ENCODE measurements at regions not wholly inside any gene's neighbourhood (a gene's known extent, or its start where the extent isn't known, plus 50 kb on each side); places are given as distances from the start of the nearest gene placed in this dataset.

DNA sequence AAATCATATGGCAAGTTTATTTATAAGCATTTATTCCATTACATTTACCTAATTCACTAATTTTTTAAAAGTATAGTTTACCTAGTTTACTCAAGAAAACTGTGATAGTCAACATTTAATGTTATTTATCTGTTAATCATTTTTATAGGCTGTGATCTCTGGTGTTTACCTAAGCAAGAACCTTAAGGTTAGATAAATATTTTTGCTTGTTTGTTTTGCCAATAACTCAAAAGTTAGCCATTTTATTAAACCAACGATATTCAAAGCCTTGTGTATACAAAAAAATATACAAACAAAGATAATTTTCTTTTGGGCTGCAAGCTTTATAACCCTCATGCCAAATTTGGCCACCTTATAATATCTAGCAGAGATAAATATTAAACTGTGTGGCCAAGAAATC lies 157.3 kb downstream of the SLCO1B3 start:
- Histone ChIP-seq H3K18ac (ENCODE audit: insufficient read length, low read depth, low read length) (no peak overlapping the region), H3K79me2 (ENCODE audit: insufficient read depth, low read length) (no peaks in the 10 kb centered on the region), H4K91ac (ENCODE audit: insufficient read length, low read depth, low read length) (no peak overlapping the region), H3K23ac (ENCODE audit: insufficient read length, low read depth, low read length) (no peak overlapping the region), H2BK12ac (ENCODE audit: insufficient read length, low read depth, low read length) (no peak overlapping the region), H2BK20ac (ENCODE audit: low read depth, low read length, poor library complexity, severe bottlenecking) (no peak overlapping the region), H3K79me1 (ENCODE audit: insufficient read depth, low read depth, low read length, poor library complexity, severe bottlenecking) (no peaks in the 10 kb centered on the region), H3T11ph (ENCODE audit: low read length) (no peak overlapping the region), H4K5ac (ENCODE audit: insufficient read length, low read depth, low read length) (no peak overlapping the region), H3K14ac (ENCODE audit: insufficient read depth, low read length) (no peak overlapping the region), H2BK120ac (ENCODE audit: low read depth, low read length, poor library complexity, severe bottlenecking) (no peak overlapping the region), H4K8ac (replicated peaks; ENCODE audit: insufficient read length, low read depth, low read length) (no peak overlapping the region), H2AK5ac (ENCODE audit: insufficient read length, low read length) (no peak overlapping the region), H2BK15ac (ENCODE audit: low read depth, low read length) (no peak overlapping the region), H3K4ac (ENCODE audit: low read depth, low read length) (no peak overlapping the region), H2AFZ (ENCODE audit: low read length) (no peak overlapping the region), H3K56ac (ENCODE audit: insufficient read length, low read depth, low read length) (no peak overlapping the region), H3K23me2 (ENCODE audit: insufficient read length, low read depth, low read length, poor library complexity, severe bottlenecking) (no peaks in the 10 kb centered on the region), H4K20me1 (ENCODE audit: control insufficient read depth, insufficient read depth, insufficient read length) (no peaks in the 10 kb centered on the region), H3K9me3 (ENCODE audit: control insufficient read depth, low read depth, low read length) (no peaks in the 10 kb centered on the region), H3K27me3 (ENCODE audit: insufficient read depth, low read length) (no peaks in the 10 kb centered on the region), H2BK5ac (ENCODE audit: insufficient read length, low read length) (no peak overlapping the region), H3K4me1 (ENCODE audit: insufficient read depth, low read length) (no peaks in the 10 kb centered on the region), H3K27ac (ENCODE audit: insufficient read length, low read depth, low read length) (no peak overlapping the region), H3K9ac (ENCODE audit: extremely low read depth, insufficient read length, low read length) (no peak overlapping the region), H3K4me2 (ENCODE audit: insufficient read depth, insufficient read length, low read length) (no peak overlapping the region)
- Mint-ChIP-seq H3K4me1 (no peaks in the 10 kb centered on the region), H3K27ac (no peak overlapping the region), H3K9me3 (peaks cover 17 to 24% of the 10 kb centered on the region in 2 experiments), H3K36me3 (ENCODE audit: insufficient read depth in 1 of 3, low read depth in 3 of 3) (peaks cover 2 to 5% (median 3%) of the 10 kb centered on the region in 3 experiments; a peak in 4 of 7 replicates), H3K27me3 (ENCODE audit: low read depth) (no peaks in the 10 kb centered on the region), H3K4me3 (no peak overlapping the region)
- WGBS (ENCODE audit: extremely low coverage, insufficient read length, low lambda C conversion rate): no CpG with 5 or more reads among the region's 1 CpG
- TF ChIP-seq, protein P1, sequence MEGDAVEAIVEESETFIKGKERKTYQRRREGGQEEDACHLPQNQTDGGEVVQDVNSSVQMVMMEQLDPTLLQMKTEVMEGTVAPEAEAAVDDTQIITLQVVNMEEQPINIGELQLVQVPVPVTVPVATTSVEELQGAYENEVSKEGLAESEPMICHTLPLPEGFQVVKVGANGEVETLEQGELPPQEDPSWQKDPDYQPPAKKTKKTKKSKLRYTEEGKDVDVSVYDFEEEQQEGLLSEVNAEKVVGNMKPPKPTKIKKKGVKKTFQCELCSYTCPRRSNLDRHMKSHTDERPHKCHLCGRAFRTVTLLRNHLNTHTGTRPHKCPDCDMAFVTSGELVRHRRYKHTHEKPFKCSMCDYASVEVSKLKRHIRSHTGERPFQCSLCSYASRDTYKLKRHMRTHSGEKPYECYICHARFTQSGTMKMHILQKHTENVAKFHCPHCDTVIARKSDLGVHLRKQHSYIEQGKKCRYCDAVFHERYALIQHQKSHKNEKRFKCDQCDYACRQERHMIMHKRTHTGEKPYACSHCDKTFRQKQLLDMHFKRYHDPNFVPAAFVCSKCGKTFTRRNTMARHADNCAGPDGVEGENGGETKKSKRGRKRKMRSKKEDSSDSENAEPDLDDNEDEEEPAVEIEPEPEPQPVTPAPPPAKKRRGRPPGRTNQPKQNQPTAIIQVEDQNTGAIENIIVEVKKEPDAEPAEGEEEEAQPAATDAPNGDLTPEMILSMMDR (conservative IDR thresholded peaks at IDR 0.05): no peak
- no peak for DNase-seq
